ENCODE measurements at regions not wholly inside any gene's neighbourhood (a gene's known extent, or its start where the extent isn't known, plus 50 kb on each side); places are given as distances from the start of the nearest gene placed in this dataset.

GRCh38 chr5:96279801-96280542 lies 153.1 kb downstream of the PCSK1 start:
- H3K18ac ChIP-seq (ENCODE audit: extremely low read depth, low read length) = no peak overlapping the region
- no peak for TF ChIP-seq TEAD4 (IDR thresholded peaks at IDR 0.05; ENCODE audit: low read depth, low read length)
- TF ChIP-seq BACH1 (IDR thresholded peaks at IDR 0.05; ENCODE audit: low read length) = no peak
- TF ChIP-seq RBBP5 (IDR thresholded peaks at IDR 0.05; ENCODE audit: borderline replicate concordance, low read depth, low read length) = no peak

More at GRCh38 chr5:96279801-96280542, 153.1 kb downstream of the PCSK1 start:
- no peak overlapping the region for H3K27ac ChIP-seq (ENCODE audit: low read depth, low read length)
- no peak overlapping the region for H3K56ac ChIP-seq (replicated peaks; ENCODE audit: insufficient read length, low read depth, low read length)
- no peaks in the 10 kb centered on the region for H3K9me3 ChIP-seq (ENCODE audit: insufficient read depth in 2 of 2, low read depth in 1 of 2, low read length in 1 of 2)
- no peaks in the 10 kb centered on the region for H4K20me1 ChIP-seq (replicated peaks in 1 of 2; ENCODE audit: control insufficient read depth in 1 of 2, insufficient read depth in 2 of 2, low read length in 2 of 2)
- no peak overlapping the region for H4K91ac ChIP-seq (replicated peaks; ENCODE audit: insufficient read length, low read length)
- no peak overlapping the region for H2AFZ ChIP-seq (ENCODE audit: low read length)
- no peak overlapping the region for H3K14ac ChIP-seq (ENCODE audit: insufficient read length)
- DNase-seq (ENCODE audit: low read depth in 1 of 2, low spot score in 2 of 2) (no peak), FAIRE-seq (no peak)
- no peak overlapping the region for H4K5ac ChIP-seq (ENCODE audit: insufficient read length, low read depth, low read length)
- H3K4ac ChIP-seq (replicated peaks; ENCODE audit: insufficient read length, low read depth, low read length) = no peak overlapping the region
- H2AK5ac ChIP-seq (ENCODE audit: low read depth, low read length) = no peak overlapping the region
- H2BK15ac ChIP-seq (ENCODE audit: low read length) = no peak overlapping the region
- no peak overlapping the region for H2BK20ac ChIP-seq (ENCODE audit: low read length)
- H2BK12ac ChIP-seq (ENCODE audit: low read depth, low read length) = no peak overlapping the region
- H2BK5ac ChIP-seq (ENCODE audit: low read depth, low read length) = no peak overlapping the region
- H3K23me2 ChIP-seq (ENCODE audit: low read depth, low read length) = no peaks in the 10 kb centered on the region; the same call in 1 of the 2 replicates
- no peaks in the 10 kb centered on the region for H3K4me1 ChIP-seq (replicated peaks in 1 of 4; ENCODE audit: control insufficient read depth in 3 of 4, insufficient read depth in 4 of 4, low read length in 3 of 4)
- no peaks in the 10 kb centered on the region for H3K79me2 ChIP-seq (ENCODE audit: control insufficient read depth in 1 of 2, insufficient read depth in 2 of 2, low read length in 2 of 2)
- no peak overlapping the region for H2BK120ac ChIP-seq (replicated peaks; ENCODE audit: low read depth, low read length)
- H3K9ac ChIP-seq (replicated peaks in 1 of 4; ENCODE audit: extremely low read depth in 1 of 4, low read depth in 3 of 4, low read length in 3 of 4) = no peak overlapping the region
- CTCF ChIA-PET (ENCODE audit: partially characterized antibody) = interaction anchor here (0.8 to 1.0 kb wide), 2 partner anchors 57 to 72 kb away, joined by 3 read pairs; no protein-coding TSS in a partner anchor
- H3K4me2 ChIP-seq (ENCODE audit: insufficient read depth in 1 of 2, low read depth in 2 of 2, low read length in 2 of 2) = no peak overlapping the region
- POLR2A ChIA-PET (ENCODE audit: partially characterized antibody) = interaction anchor here (0.6 kb wide), 1 partner anchor 9 kb away, joined by 4 read pairs; no protein-coding TSS in a partner anchor
- no peak overlapping the region for H3K4me3 ChIP-seq (ENCODE audit: extremely low read depth in 1 of 4, insufficient read depth in 2 of 4, low read depth in 3 of 4, low read length in 4 of 4)
- H3K27me3 ChIP-seq (replicated peaks in 1 of 4; ENCODE audit: control insufficient read depth in 3 of 4, extremely low read depth in 1 of 4, insufficient read depth in 3 of 4, low read length in 3 of 4) = peaks cover 0 to under 1% (median 0%) of the 10 kb centered on the region in 4 experiments; a peak in 1 of 7 replicates
- H3K23ac ChIP-seq (ENCODE audit: insufficient read length) = no peak overlapping the region
- H3K36me3 ChIP-seq (ENCODE audit: control insufficient read depth in 2 of 4, insufficient read depth in 4 of 4, low read length in 3 of 4) = no peaks in the 10 kb centered on the region
- H3K79me1 ChIP-seq (ENCODE audit: low read depth, low read length) = no peaks in the 10 kb centered on the region
- H4K8ac ChIP-seq (ENCODE audit: extremely low read depth, insufficient read depth, low read length) = no peak overlapping the region
- WGBS, 2 experiments (ENCODE audit: extremely low coverage in 1 of 2, insufficient coverage in 1 of 2, insufficient read length in 1 of 2, insufficient replicate concordance in 2 of 2, low coverage in 1 of 2, low lambda C conversion rate in 2 of 2, missing lambda C conversion rate in 1 of 2) = 95% methylated on average over 6 of the region's 6 CpGs; no CpG with 5 or more reads in 1 of the 2 experiments

Data from H1 (cell line).